AML-193 (cell line): ENCODE measurements at regions not wholly inside any gene's neighbourhood (a gene's known extent, or its start where the extent isn't known, plus 50 kb on each side); places are given as distances from the start of the nearest gene placed in this dataset.
"Not testable (repeated sequence)": the region's sequence is repeated elsewhere in the genome, so short reads cannot be mapped to it uniquely, and the experiment has no call there.

ENCODE experiments used
- DNase-seq, 2 experiments: peaks; one replicate each; lab custom pipeline; 2025; lab: John Stamatoyannopoulos, UW

GRCh38 chr11:119586181-119586580 lies 142.8 kb downstream of the NECTIN1 start:
- DNase-seq, result no peak

- no peak for DNase-seq
Observed at GRCh38 chr11:119585043-119585781, 143.8 kb downstream of the NECTIN1 start.

GRCh38 chr11:119584193-119585042 lies 144.6 kb downstream of the NECTIN1 start:
- DNase-seq, result peak; percentile 67 to 72

GRCh38 chr11:119583585-119583984 lies 145.4 kb downstream of the NECTIN1 start:
- no peak for DNase-seq

GRCh38 chr11:119581396-119581795 lies 147.6 kb downstream of the NECTIN1 start:
- not testable (repeated sequence) for DNase-seq

- no peak for DNase-seq
Observed at GRCh38 chr11:119580751-119581150, 148.2 kb downstream of the NECTIN1 start.

GRCh38 chr11:119580081-119580480 lies 148.9 kb downstream of the NECTIN1 start:
- no peak for DNase-seq

- DNase-seq, result peak in 1 of 2 experiments; percentile 8
Observed at GRCh38 chr11:119578521-119579191, 150.3 kb downstream of the NECTIN1 start.

- DNase-seq, result peak; percentile 95 to 97
Observed at GRCh38 chr11:119573858-119574257, 150.9 kb upstream of the THY1 start.

GRCh38 chr11:119572481-119573424 lies 149.8 kb upstream of the THY1 start:
- DNase-seq, result no peak

- DNase-seq, result no peak
Observed at GRCh38 chr11:119571311-119571710, 148.3 kb upstream of the THY1 start.

- DNase-seq, result no peak
Observed at GRCh38 chr11:119567688-119568582, 145.0 kb upstream of the THY1 start.

- no peak for DNase-seq
Observed at GRCh38 chr11:119566319-119566718, 143.3 kb upstream of the THY1 start.

- not testable (repeated sequence) for DNase-seq
Observed at GRCh38 chr11:119565693-119566092, 142.7 kb upstream of the THY1 start.

GRCh38 chr11:119560961-119561360 lies 138.0 kb upstream of the THY1 start:
- DNase-seq, result no peak

- DNase-seq, result no peak
Observed at GRCh38 chr11:119560291-119560690, 137.3 kb upstream of the THY1 start.

- no peak for DNase-seq
Observed at GRCh38 chr11:119552106-119552485, 129.1 kb upstream of the THY1 start.

- DNase-seq, result no peak
Observed at GRCh38 chr11:119551420-119552105, 128.6 kb upstream of the THY1 start.

- DNase-seq, result no peak
Observed at GRCh38 chr11:119550053-119550752, 127.2 kb upstream of the THY1 start.
